Sigmoid colon (tissue), 6 donors: ENCODE measurements at regions not wholly inside any gene's neighbourhood (a gene's known extent, or its start where the extent isn't known, plus 50 kb on each side); places are given as distances from the start of the nearest gene placed in this dataset.
A peak's percentile ranks its signal among the peaks of the same experiment; 100 is the strongest.

Experiments used
- DNase-seq: peaks from one replicate; pipeline ENCODE4 v3.0.0-alpha.2; 2019
- H3K27ac ChIP-seq, 4 donors: fragments of 200-600 bp; sonication (generic); one replicate each; pipeline ENCODE4 v1.5.1; 2016 to 2019; ENCODE audit warnings: mild to moderate bottlenecking in 1 of 4
- H3K27me3 ChIP-seq, 3 donors: fragments of 200-600 bp; sonication (generic); one replicate each; pipeline ENCODE4 v1.5.1; 2019; ENCODE audit warnings: mild to moderate bottlenecking in 1 of 3
- H3K36me3 ChIP-seq, 4 donors: fragments of 200-600 bp; sonication (generic); one replicate each; pipeline ENCODE4 v1.5.1; 2016 to 2019
- H3K4me1 ChIP-seq, 4 donors: fragments of 200-600 bp; sonication (generic); one replicate each; pipeline ENCODE4 v1.5.1; 2017 to 2019
- H3K4me3 ChIP-seq, 4 donors: fragments of 200-600 bp; sonication (generic); one replicate each; pipeline ENCODE4 v1.5.1; 2017 to 2019; ENCODE audit warnings: mild to moderate bottlenecking in 2 of 4, moderate library complexity in 1 of 4
- H3K9me3 ChIP-seq, 4 donors: fragments of 200-600 bp in 3 of 4; sonication (generic) in 3 of 4; one replicate each; pipeline versions ENCODE4 v1.5.1 to v1.6.1; 2013 to 2019
- EP300 ChIP-seq, 4 donors: sonication (generic); formaldehyde crosslinking; IDR thresholded peaks; one replicate each; pipeline ENCODE4 v1.6.1; 2017; ENCODE audit warnings: antibody characterized with exemption in 4 of 4
- POLR2A ChIP-seq, 2 donors: fragments of 450-650 bp; IDR thresholded peaks; one replicate each; pipeline ENCODE4 v1.6.1; 2016; ENCODE audit warnings: antibody characterized with exemption in 2 of 2, mild to moderate bottlenecking in 2 of 2, moderate library complexity in 2 of 2
- POLR2AphosphoS5 ChIP-seq, 4 donors: sonication (generic); formaldehyde crosslinking; IDR thresholded peaks; one replicate each; pipeline ENCODE4 v1.6.1; 2017; ENCODE audit warnings: antibody characterized with exemption in 4 of 4
- WGBS, 2 donors: extraction: QIAGEN DNeasy Blood & Tissue Kit; methylation state at CpG; one replicate each; pipeline ENCODE4 v1.1.7; 2013; 5-methylcytosine and 5-hydroxymethylcytosine counted together
- intact Hi-C: fragments of 100-400 bp; cut with DNase I; formaldehyde crosslinking; loops from one replicate; pipeline ENCODE4 v1.15.1; 2023
- TF ChIP-seq, protein P1 (sequence below), 4 experiments: fragments of 450-650 bp in 3 of 4; fragments of 200-600 bp in 1 of 4; IDR thresholded peaks; one replicate each; pipeline ENCODE4 v1.5.1; 2016 to 2019; ENCODE audit warnings: antibody characterized with exemption in 4 of 4, mild to moderate bottlenecking in 3 of 4, moderate library complexity in 2 of 4
- donor health status: healthy with polysubstance abuse.
- donor health status: healthy.

- no peaks in the 10 kb centered on the region for H3K36me3 ChIP-seq
- TF ChIP-seq POLR2AphosphoS5 (IDR thresholded peaks at IDR 0.05) (no peak), EP300 (IDR thresholded peaks at IDR 0.05) (no peak)
- TF ChIP-seq, protein P1, sequence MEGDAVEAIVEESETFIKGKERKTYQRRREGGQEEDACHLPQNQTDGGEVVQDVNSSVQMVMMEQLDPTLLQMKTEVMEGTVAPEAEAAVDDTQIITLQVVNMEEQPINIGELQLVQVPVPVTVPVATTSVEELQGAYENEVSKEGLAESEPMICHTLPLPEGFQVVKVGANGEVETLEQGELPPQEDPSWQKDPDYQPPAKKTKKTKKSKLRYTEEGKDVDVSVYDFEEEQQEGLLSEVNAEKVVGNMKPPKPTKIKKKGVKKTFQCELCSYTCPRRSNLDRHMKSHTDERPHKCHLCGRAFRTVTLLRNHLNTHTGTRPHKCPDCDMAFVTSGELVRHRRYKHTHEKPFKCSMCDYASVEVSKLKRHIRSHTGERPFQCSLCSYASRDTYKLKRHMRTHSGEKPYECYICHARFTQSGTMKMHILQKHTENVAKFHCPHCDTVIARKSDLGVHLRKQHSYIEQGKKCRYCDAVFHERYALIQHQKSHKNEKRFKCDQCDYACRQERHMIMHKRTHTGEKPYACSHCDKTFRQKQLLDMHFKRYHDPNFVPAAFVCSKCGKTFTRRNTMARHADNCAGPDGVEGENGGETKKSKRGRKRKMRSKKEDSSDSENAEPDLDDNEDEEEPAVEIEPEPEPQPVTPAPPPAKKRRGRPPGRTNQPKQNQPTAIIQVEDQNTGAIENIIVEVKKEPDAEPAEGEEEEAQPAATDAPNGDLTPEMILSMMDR (IDR thresholded peaks at IDR 0.05) = no peak
These were observed 272.3 kb downstream of the TENT5A start for GRCh38 chr6:81480139-81480538.

GRCh38 chr6:81476881-81477280, 275.6 kb downstream of the TENT5A start:
- TF ChIP-seq, protein P1 (IDR thresholded peaks at IDR 0.05) = no peak
- TF ChIP-seq POLR2A (IDR thresholded peaks at IDR 0.05) = no peak
- TF ChIP-seq POLR2AphosphoS5 (IDR thresholded peaks at IDR 0.05) = no peak
- TF ChIP-seq EP300 (IDR thresholded peaks at IDR 0.05) = no peak
- H3K9me3 ChIP-seq = peaks cover 0 to 3% (median 0%) of the 10 kb centered on the region in 4 donors
- no peaks in the 10 kb centered on the region for H3K4me1 ChIP-seq
- H3K36me3 ChIP-seq = no peaks in the 10 kb centered on the region
- intact Hi-C loops = no loop called here
- no peak overlapping the region for H3K4me3 ChIP-seq
- H3K27ac ChIP-seq = no peak overlapping the region
- H3K27me3 ChIP-seq = no peaks in the 10 kb centered on the region
- DNase-seq = no peak

More at GRCh38 chr6:81480139-81480538, 272.3 kb downstream of the TENT5A start:
- Histone ChIP-seq H3K27me3 (no peaks in the 10 kb centered on the region), H3K4me1 (peaks cover 0 to 12% (median 0%) of the 10 kb centered on the region in 4 donors), H3K9me3 (peaks cover 0 to 2% (median 0%) of the 10 kb centered on the region in 4 donors), H3K4me3 (no peak overlapping the region), H3K27ac (no peak overlapping the region)
- no peak for DNase-seq
- intact Hi-C loops = no loop called here

GRCh38 chr6:81475646-81476045, 276.8 kb downstream of the TENT5A start:
- peaks cover 0 to 3% (median 0%) of the 10 kb centered on the region in 4 donors for H3K9me3 ChIP-seq
- no peak overlapping the region for H3K27ac ChIP-seq
- TF ChIP-seq, protein P1 (IDR thresholded peaks at IDR 0.05) = no peak
- TF ChIP-seq EP300 (IDR thresholded peaks at IDR 0.05) = no peak
- no peak for TF ChIP-seq POLR2AphosphoS5 (IDR thresholded peaks at IDR 0.05)
- no peak for TF ChIP-seq POLR2A (IDR thresholded peaks at IDR 0.05)
- intact Hi-C loops = no loop called here
- H3K36me3 ChIP-seq = no peaks in the 10 kb centered on the region
- no peak overlapping the region for H3K4me3 ChIP-seq
- no peak for DNase-seq
- H3K27me3 ChIP-seq = no peaks in the 10 kb centered on the region
- 96% methylated on average over 2 of the region's 2 CpGs for WGBS, 2 donors
- no peaks in the 10 kb centered on the region for H3K4me1 ChIP-seq

DNA sequence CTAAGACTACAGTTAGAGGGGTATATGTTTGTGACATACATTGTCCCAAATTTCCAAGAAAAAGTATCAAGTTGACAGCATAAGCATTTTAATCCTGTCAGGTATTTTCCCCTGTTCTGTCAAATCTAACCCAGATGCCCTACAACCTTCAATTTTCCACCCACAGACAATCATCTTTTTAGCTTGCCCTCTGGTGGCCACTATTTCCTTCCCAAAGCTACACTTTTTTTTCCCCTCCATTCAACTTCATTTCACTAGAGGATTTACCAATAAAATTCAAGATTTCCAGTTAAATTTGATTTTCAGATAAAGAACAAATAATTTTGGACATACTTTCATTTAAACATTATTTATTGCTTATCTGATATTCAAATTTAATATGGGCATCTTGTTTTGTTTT, 286.6 kb downstream of the TENT5A start:
- intact Hi-C loops = loop anchor here (5.0 kb wide), 1 partner anchor 286 kb away; the partner anchor contains the start of gene TENT5A
- no peak for DNase-seq
- Histone ChIP-seq H3K36me3 (no peaks in the 10 kb centered on the region), H3K27me3 (no peaks in the 10 kb centered on the region), H3K27ac (no peak overlapping the region), H3K9me3 (no peaks in the 10 kb centered on the region), H3K4me3 (no peak overlapping the region), H3K4me1 (no peaks in the 10 kb centered on the region)
- TF ChIP-seq POLR2A (IDR thresholded peaks at IDR 0.05) = no peak
- TF ChIP-seq, protein P1 (IDR thresholded peaks at IDR 0.05) = peak in 3 of 4 experiments; percentile 33 to 42 (median 37)

DNA sequence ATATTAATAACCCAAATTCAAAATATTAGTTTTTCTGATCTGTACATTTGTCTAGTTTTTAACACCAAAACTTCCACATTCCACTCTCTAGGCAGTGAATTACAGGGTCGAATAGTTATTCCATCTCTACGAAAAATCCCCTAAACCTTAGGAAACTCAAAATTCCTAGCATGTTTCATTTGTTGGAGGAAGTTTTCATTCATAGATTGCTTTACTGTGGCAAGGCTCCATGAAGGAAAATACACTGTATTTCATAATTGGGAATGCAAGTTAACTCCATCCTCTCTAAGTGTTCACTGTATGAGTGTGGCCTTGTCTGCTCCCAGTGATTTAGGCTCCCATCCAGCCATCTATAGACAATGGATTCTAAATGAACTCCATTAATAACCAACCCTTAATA, 296.1 kb downstream of the TENT5A start:
- Histone ChIP-seq H3K36me3 (no peaks in the 10 kb centered on the region), H3K9me3 (peaks cover 0 to 2% (median 0%) of the 10 kb centered on the region in 4 donors), H3K27ac (no peak overlapping the region), H3K27me3 (no peaks in the 10 kb centered on the region), H3K4me1 (no peaks in the 10 kb centered on the region), H3K4me3 (no peak overlapping the region)
- TF ChIP-seq POLR2A (IDR thresholded peaks at IDR 0.05) (no peak), POLR2AphosphoS5 (IDR thresholded peaks at IDR 0.05) (no peak)
- TF ChIP-seq, protein P1 (IDR thresholded peaks at IDR 0.05) = no peak
- 83 to 89% methylated on average over 2 of the region's 2 CpGs for WGBS, 2 donors
- DNase-seq = no peak
- intact Hi-C loops = no loop called here
